Pancreas (tissue), 10 donors: ENCODE measurements at regions not wholly inside any gene's neighbourhood (a gene's known extent, or its start where the extent isn't known, plus 50 kb on each side); places are given as distances from the start of the nearest gene placed in this dataset.

Source experiments
- ATAC-seq, 4 donors: fragments of 200-7000 bp; cut with Tn5 transposase; one replicate each; pipeline versions ENCODE4 v1.8.0 to v1.9.1; 2020; ENCODE audit warnings: mild to moderate bottlenecking in 4 of 4, moderate library complexity in 4 of 4
- DNase-seq, 6 donors: peaks; one replicate each; pipeline ENCODE4 v3.0.0-alpha.2; 2020
- FAIRE-seq: peaks from 2 replicates; lab custom pipeline; 2012; peaks lifted over from hg19 to GRCh38; lab: Jason Lieb, UNC
- H3K27ac ChIP-seq, 4 donors: fragments of 200-600 bp; sonication (generic); 1 replicate in 3 of 4; 2 replicates in 1 of 4; pipeline versions ENCODE4 v1.5.0 to v1.8.0; 2020
- H3K27me3 ChIP-seq, 4 donors: fragments of 200-600 bp; one replicate each; pipeline ENCODE4 v1.8.0; 2021
- H3K36me3 ChIP-seq, 3 donors: fragments of 200-600 bp; sonication (generic) in 1 of 3; one replicate each; pipeline versions ENCODE4 v1.5.0 to v1.8.0; 2020 to 2021
- H3K4me1 ChIP-seq, 3 donors: fragments of 200-600 bp; one replicate each; pipeline ENCODE4 v1.8.0; 2021
- H3K4me3 ChIP-seq, 4 donors: fragments of 200-600 bp; sonication (generic) in 2 of 4; one replicate each; pipeline versions ENCODE4 v1.5.0 to v1.8.0; 2020 to 2021
- H3K9me3 ChIP-seq, 4 donors: fragments of 200-600 bp; one replicate each; pipeline ENCODE4 v1.8.0; 2021
- CTCF ChIP-seq, 4 donors: fragments of 200-600 bp; sonication (generic) in 3 of 4; IDR thresholded peaks; one replicate each; pipeline versions ENCODE4 v1.5.0 to v1.8.0; 2021; ENCODE audit warnings: antibody characterized with exemption in 4 of 4
- WGBS, 2 donors: extraction: QIAGEN DNeasy Blood & Tissue Kit; methylation state at CpG; one replicate each; pipeline ENCODE4 v1.1.7; 2013; 5-methylcytosine and 5-hydroxymethylcytosine counted together
- intact Hi-C, 3 donors: fragments of 100-400 bp; cut with DNase I; formaldehyde crosslinking; loops; one replicate each; pipeline versions ENCODE4 v1.11.1 to v1.14.2; 2022
- donor health status: healthy with polysubstance abuse.
- donor health status: DM: no; HTN: no; CAD: no; lungs with moderate emphysema.
- donor health status: DM: no; HTN: no; CAD: no.
- donor health status: control.
- donor health status: control.
- donor health status: Bipolar disorder and iron deficiency.
- donor health status: DM: yes; HTN: yes; CAD: no.
- donor health status: DM: no; HTN: no; CAD: no.
- donor health status: DM: no; HTN: no; CAD: no.
- donor health status: DM: yes; HTN: yes; CAD: no.

DNA sequence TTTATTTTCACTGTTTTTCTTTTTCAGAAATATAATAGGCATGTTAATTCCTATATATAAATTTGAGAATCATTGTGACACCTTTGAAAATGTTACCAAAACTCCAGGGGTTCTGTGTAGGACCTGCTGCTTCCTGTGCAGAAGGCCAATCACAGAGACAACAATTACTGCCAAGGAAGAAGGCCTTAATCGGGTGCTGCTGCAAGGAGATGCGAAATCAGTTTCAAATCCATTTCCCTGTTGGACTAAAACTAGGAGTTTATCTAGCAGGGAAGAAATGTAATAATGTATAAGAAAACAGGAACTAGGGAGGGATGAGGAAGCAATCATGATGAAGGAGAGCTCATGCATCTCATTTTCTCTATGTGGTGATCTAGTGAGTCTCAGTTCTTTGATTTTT is 209.7 kb upstream of the NUDT12 start:
- WGBS, 2 donors, result 87 to 97% methylated on average over 2 of the region's 2 CpGs
- H3K27ac ChIP-seq, result no peak overlapping the region
- no peaks in the 10 kb centered on the region for H3K4me1 ChIP-seq
- H3K36me3 ChIP-seq, result no peaks in the 10 kb centered on the region
- no peak overlapping the region for H3K4me3 ChIP-seq
- H3K27me3 ChIP-seq, result no peaks in the 10 kb centered on the region
- DNase-seq (no peak), ATAC-seq (no peak), FAIRE-seq (no peak)
- TF ChIP-seq CTCF (IDR thresholded peaks at IDR 0.05), result no peak
- intact Hi-C loops, result no loop called here
- no peaks in the 10 kb centered on the region for H3K9me3 ChIP-seq

DNA sequence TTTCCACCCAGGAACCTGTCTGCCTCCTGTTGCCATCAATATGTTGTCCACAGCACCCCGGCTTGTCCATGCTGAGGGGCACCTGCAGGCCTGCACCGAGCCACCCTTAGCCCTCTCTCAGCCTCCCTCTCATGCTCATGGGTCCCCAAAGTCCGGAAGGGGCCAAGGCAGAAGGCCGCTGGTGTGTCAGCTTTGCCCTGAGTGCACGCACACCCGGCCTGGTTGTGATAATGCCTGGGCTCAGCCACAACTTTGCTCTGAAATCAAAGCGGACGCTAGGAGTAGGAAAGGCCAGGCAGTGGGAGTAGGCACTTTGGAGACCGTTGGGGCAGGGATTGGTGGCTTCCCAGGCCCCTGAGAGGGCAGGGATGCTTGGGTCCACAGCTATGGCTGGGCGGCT is 201.8 kb upstream of the NUDT12 start:
- Histone ChIP-seq H3K36me3 (no peaks in the 10 kb centered on the region), H3K4me1 (no peaks in the 10 kb centered on the region), H3K27ac (no peak overlapping the region), H3K9me3 (no peaks in the 10 kb centered on the region), H3K27me3 (no peaks in the 10 kb centered on the region), H3K4me3 (no peak overlapping the region)
- WGBS, 2 donors, result 83 to 89% methylated on average over 10 of the region's 10 CpGs
- no peak for ATAC-seq
- FAIRE-seq, result no peak
- intact Hi-C loops, result no loop called here
- TF ChIP-seq CTCF (IDR thresholded peaks at IDR 0.05), result no peak
- peak in 1 of 6 donors; percentile 47 for DNase-seq

- H3K27ac ChIP-seq, result no peak overlapping the region
- FAIRE-seq, result no peak
- H3K27me3 ChIP-seq, result no peaks in the 10 kb centered on the region
- TF ChIP-seq CTCF (IDR thresholded peaks at IDR 0.05), result no peak
- 82 to 83% methylated on average over 2 of the region's 2 CpGs for WGBS, 2 donors
- peak in 1 of 4 donors; percentile 49 for ATAC-seq
- no peaks in the 10 kb centered on the region for H3K36me3 ChIP-seq
- no peak overlapping the region for H3K4me3 ChIP-seq
- no peak for DNase-seq
- H3K4me1 ChIP-seq, result no peaks in the 10 kb centered on the region
- H3K9me3 ChIP-seq, result no peaks in the 10 kb centered on the region
- intact Hi-C loops, result no loop called here
These were observed 196.4 kb upstream of the NUDT12 start for GRCh38 chr5:103758996-103759395.

- intact Hi-C loops, result no loop called here
- TF ChIP-seq CTCF (IDR thresholded peaks at IDR 0.05), result no peak
- Histone ChIP-seq H3K4me3 (no peak overlapping the region), H3K27ac (no peak overlapping the region), H3K4me1 (no peaks in the 10 kb centered on the region), H3K27me3 (no peaks in the 10 kb centered on the region), H3K9me3 (no peaks in the 10 kb centered on the region), H3K36me3 (no peaks in the 10 kb centered on the region)
- no peak for DNase-seq
- no peak for FAIRE-seq
- no peak for ATAC-seq
These were observed 193.4 kb upstream of the NUDT12 start for GRCh38 chr5:103755974-103756373.

- no peak for DNase-seq
- intact Hi-C loops, result no loop called here
- Histone ChIP-seq H3K27ac (no peak overlapping the region), H3K36me3 (no peaks in the 10 kb centered on the region), H3K9me3 (no peaks in the 10 kb centered on the region), H3K4me1 (no peaks in the 10 kb centered on the region), H3K4me3 (no peak overlapping the region), H3K27me3 (no peaks in the 10 kb centered on the region)
- 93% methylated on average over 2 of the region's 2 CpGs for WGBS, 2 donors
- TF ChIP-seq CTCF (IDR thresholded peaks at IDR 0.05), result no peak
- ATAC-seq, result no peak
- FAIRE-seq, result no peak
These were observed 182.9 kb upstream of the NUDT12 start for GRCh38 chr5:103745353-103746065.
